Endodermal cell (in vitro differentiated cells): ENCODE measurements at regions not wholly inside any gene's neighbourhood (a gene's known extent, or its start where the extent isn't known, plus 50 kb on each side); places are given as distances from the start of the nearest gene placed in this dataset.

Experiments used
- DNase-seq: peaks from one replicate; pipeline ENCODE4 v3.0.0-alpha.2; 2017
- H3K27ac ChIP-seq: 2 replicates; pipeline ENCODE4 v1.5.1; 2013; ENCODE audit warnings: mild to moderate bottlenecking, low read depth, low read length, moderate library complexity
- H3K27me3 ChIP-seq: 2 replicates; pipeline ENCODE4 v1.6.1; 2013; ENCODE audit warnings: mild to moderate bottlenecking, low read length, moderate library complexity; ENCODE audit not compliant: insufficient read depth, control insufficient read depth, poor library complexity, severe bottlenecking
- H3K36me3 ChIP-seq: 2 replicates; pipeline ENCODE4 v1.7.0; 2013; ENCODE audit warnings: mild to moderate bottlenecking, low read length, moderate library complexity; ENCODE audit not compliant: control insufficient read depth, insufficient read depth
- H3K4me1 ChIP-seq: one replicate; pipeline ENCODE4 v1.7.0; 2013; ENCODE audit warnings: low read length; ENCODE audit not compliant: control insufficient read depth, insufficient read depth
- H3K4me3 ChIP-seq: 2 replicates; pipeline ENCODE4 v1.5.1; 2013; ENCODE audit warnings: mild to moderate bottlenecking, low read length, moderate library complexity
- H3K9ac ChIP-seq: 2 replicates; pipeline ENCODE4 v1.6.1; 2013; ENCODE audit warnings: mild to moderate bottlenecking, low read length, moderate library complexity; ENCODE audit not compliant: poor library complexity, severe bottlenecking; ENCODE audit errors: extremely low read depth
- H3K9me3 ChIP-seq: 2 replicates; pipeline ENCODE4 v1.6.1; 2013; ENCODE audit warnings: mild to moderate bottlenecking, low read length, moderate library complexity; ENCODE audit not compliant: control insufficient read depth
- H3K27ac Mint-ChIP-seq: 2 replicates; pipeline ENCODE4 v1.8.0; 2020; ENCODE audit warnings: mixed read lengths
- H3K27me3 Mint-ChIP-seq: 2 replicates; pipeline ENCODE4 v1.8.0; 2021; ENCODE audit warnings: mild to moderate bottlenecking, mixed read lengths; ENCODE audit not compliant: insufficient read depth
- H3K36me3 Mint-ChIP-seq: 2 replicates; pipeline ENCODE4 v1.8.0; 2020; ENCODE audit warnings: low read depth, mixed read lengths
- H3K4me1 Mint-ChIP-seq: 2 replicates; pipeline ENCODE4 v1.8.0; 2020; ENCODE audit warnings: mixed read lengths
- H3K4me3 Mint-ChIP-seq: 2 replicates; pipeline ENCODE4 v1.8.0; 2020; ENCODE audit warnings: mild to moderate bottlenecking, moderate library complexity, mixed read lengths
- H3K9me3 Mint-ChIP-seq: 2 replicates; pipeline ENCODE4 v1.8.0; 2020; ENCODE audit warnings: mild to moderate bottlenecking, mixed read lengths
- CTCF ChIP-seq: fragments of 200-600 bp; sonication (generic); conservative IDR thresholded peaks from 2 replicates; pipeline ENCODE4 v1.5.0; 2021; ENCODE audit warnings: antibody characterized with exemption, mild to moderate bottlenecking
- WGBS, 2 experiments: methylation state at CpG; one replicate each; pipeline versions ENCODE4 v1.1.5 to v1.1.7; 2013; ENCODE audit warnings: missing lambda C conversion rate in 2 of 2, mixed read lengths in 1 of 2; ENCODE audit not compliant: insufficient coverage in 1 of 2, insufficient read length in 1 of 2; 5-methylcytosine and 5-hydroxymethylcytosine counted together

GRCh38 chr18:72391427-72391826 is 152.7 kb downstream of the CBLN2 start:
- no peak overlapping the region for H3K4me3 ChIP-seq
- Mint-ChIP-seq H3K4me3 (no peak overlapping the region), H3K27ac (no peak overlapping the region), H3K27me3 (no peaks in the 10 kb centered on the region), H3K9me3 (peaks cover 6% of the 10 kb centered on the region), H3K36me3 (no peaks in the 10 kb centered on the region), H3K4me1 (no peaks in the 10 kb centered on the region)
- no peaks in the 10 kb centered on the region for H3K4me1 ChIP-seq
- no peak overlapping the region for H3K27ac ChIP-seq
- 90 to 96% methylated on average over 2 to 4 of the region's 4 CpGs for WGBS, 2 experiments
- no peak for DNase-seq
- H3K36me3 ChIP-seq: no peaks in the 10 kb centered on the region
- H3K27me3 ChIP-seq: no peaks in the 10 kb centered on the region
- peaks cover 63% of the 10 kb centered on the region for H3K9me3 ChIP-seq
- no peak for TF ChIP-seq CTCF
- H3K9ac ChIP-seq: no peak overlapping the region

- H3K27ac ChIP-seq: no peak overlapping the region
- H3K4me3 ChIP-seq: no peak overlapping the region
- Mint-ChIP-seq H3K27ac (no peak overlapping the region), H3K4me1 (no peaks in the 10 kb centered on the region), H3K36me3 (no peaks in the 10 kb centered on the region), H3K9me3 (no peaks in the 10 kb centered on the region), H3K4me3 (no peak overlapping the region), H3K27me3 (no peaks in the 10 kb centered on the region)
- 79% methylated on average over 2 of the region's 4 CpGs; no CpG with 5 or more reads in 1 of the 2 experiments for WGBS, 2 experiments
- peaks cover 50% of the 10 kb centered on the region for H3K9me3 ChIP-seq
- H3K36me3 ChIP-seq: no peaks in the 10 kb centered on the region
- H3K9ac ChIP-seq: no peak overlapping the region
- TF ChIP-seq CTCF: no peak
- H3K27me3 ChIP-seq: no peaks in the 10 kb centered on the region
- DNase-seq: no peak
- no peaks in the 10 kb centered on the region for H3K4me1 ChIP-seq
These were observed 166.1 kb downstream of the CBLN2 start for GRCh38 chr18:72378016-72378415.

- no peak for TF ChIP-seq CTCF
- no peaks in the 10 kb centered on the region for H3K36me3 ChIP-seq
- no peak overlapping the region for H3K27ac ChIP-seq
- peaks cover 63% of the 10 kb centered on the region for H3K9me3 ChIP-seq
- whole genome bisulfite sequencing, 2 experiments: 44 to 56% methylated on average over 4 of the region's 4 CpGs
- Mint-ChIP-seq H3K4me1 (no peaks in the 10 kb centered on the region), H3K9me3 (peaks cover 11% of the 10 kb centered on the region), H3K27ac (no peak overlapping the region), H3K4me3 (no peak overlapping the region), H3K27me3 (no peaks in the 10 kb centered on the region), H3K36me3 (no peaks in the 10 kb centered on the region)
- no peaks in the 10 kb centered on the region for H3K4me1 ChIP-seq
- no peak for DNase-seq
- H3K4me3 ChIP-seq: no peak overlapping the region
- H3K27me3 ChIP-seq: no peaks in the 10 kb centered on the region
- no peak overlapping the region for H3K9ac ChIP-seq
These were observed 167.9 kb downstream of the CBLN2 start for GRCh38 chr18:72376256-72376655.
